Hepatocyte (in vitro differentiated cells): ENCODE measurements at regions not wholly inside any gene's neighbourhood (a gene's known extent, or its start where the extent isn't known, plus 50 kb on each side); places are given as distances from the start of the nearest gene placed in this dataset.

Source experiments
- CTCF ChIP-seq: fragments of 200-600 bp; sonication (generic); IDR thresholded peaks from 2 replicates; pipeline ENCODE4 v1.5.1; 2016; ENCODE audit warnings: antibody characterized with exemption, mild to moderate bottlenecking; ENCODE audit not compliant: poor library complexity
- EZH2 ChIP-seq: fragments of 200-600 bp; sonication (generic); IDR thresholded peaks from 2 replicates; pipeline ENCODE4 v1.6.1; 2016; ENCODE audit warnings: antibody characterized with exemption, mild to moderate bottlenecking, borderline replicate concordance
- EZH2phosphoT487 ChIP-seq: fragments of 200-600 bp; sonication (generic); IDR thresholded peaks from one replicate; pipeline ENCODE4 v1.6.1; 2018; ENCODE audit warnings: antibody characterized with exemption, mild to moderate bottlenecking, low read depth, moderate library complexity; ENCODE audit not compliant: unreplicated experiment, severe bottlenecking

GRCh38 chr14:22485649-22486048 is 103.4 kb downstream of the DAD1 start:
- no peak for TF ChIP-seq CTCF
- no peak for TF ChIP-seq EZH2
- no peak for TF ChIP-seq EZH2phosphoT487
